ENCODE measurements at regions not wholly inside any gene's neighbourhood (a gene's known extent, or its start where the extent isn't known, plus 50 kb on each side); places are given as distances from the start of the nearest gene placed in this dataset.

- Histone ChIP-seq H3K56ac (replicated peaks; ENCODE audit: insufficient read length, low read depth, low read length) (no peak overlapping the region), H3K27ac (ENCODE audit: low read depth, low read length) (no peak overlapping the region), H4K91ac (replicated peaks; ENCODE audit: insufficient read length, low read length) (no peak overlapping the region), H3K4me1 (replicated peaks in 1 of 4; ENCODE audit: control insufficient read depth in 3 of 4, insufficient read depth in 4 of 4, low read length in 3 of 4) (peaks cover 0 to 2% (median 0%) of the 10 kb centered on the region in 4 experiments; a peak in 2 of 7 replicates), H3K79me1 (ENCODE audit: low read depth, low read length) (no peaks in the 10 kb centered on the region), H4K8ac (ENCODE audit: extremely low read depth, insufficient read depth, low read length) (no peak overlapping the region), H4K5ac (ENCODE audit: insufficient read length, low read depth, low read length) (no peak overlapping the region), H3K4me3 (ENCODE audit: extremely low read depth in 1 of 4, insufficient read depth in 2 of 4, low read depth in 3 of 4, low read length in 4 of 4) (no peak overlapping the region), H2AFZ (ENCODE audit: low read length) (no peak overlapping the region), H2BK12ac (ENCODE audit: low read depth, low read length) (no peak overlapping the region), H3K23ac (ENCODE audit: insufficient read length) (no peak overlapping the region), H3K79me2 (ENCODE audit: control insufficient read depth in 1 of 2, insufficient read depth in 2 of 2, low read length in 2 of 2) (no peaks in the 10 kb centered on the region), H3K23me2 (ENCODE audit: low read depth, low read length) (no peaks in the 10 kb centered on the region), H3K36me3 (ENCODE audit: control insufficient read depth in 2 of 4, insufficient read depth in 4 of 4, low read length in 3 of 4) (no peaks in the 10 kb centered on the region), H2BK20ac (ENCODE audit: low read length) (no peak overlapping the region), H3K27me3 (replicated peaks in 1 of 4; ENCODE audit: control insufficient read depth in 3 of 4, extremely low read depth in 1 of 4, insufficient read depth in 3 of 4, low read length in 3 of 4) (no peaks in the 10 kb centered on the region), H3K4me2 (ENCODE audit: insufficient read depth in 1 of 2, low read depth in 2 of 2, low read length in 2 of 2) (no peak overlapping the region), H2BK15ac (ENCODE audit: low read length) (no peak overlapping the region), H2BK5ac (ENCODE audit: low read depth, low read length) (no peak overlapping the region), H3K18ac (ENCODE audit: extremely low read depth, low read length) (no peak overlapping the region), H3K14ac (ENCODE audit: insufficient read length) (no peak overlapping the region), H2BK120ac (replicated peaks; ENCODE audit: low read depth, low read length) (no peak overlapping the region), H3K9ac (replicated peaks in 1 of 4; ENCODE audit: extremely low read depth in 1 of 4, low read depth in 3 of 4, low read length in 3 of 4) (no peak overlapping the region), H3K9me3 (ENCODE audit: insufficient read depth in 2 of 2, low read depth in 1 of 2, low read length in 1 of 2) (no peaks in the 10 kb centered on the region), H3K4ac (replicated peaks; ENCODE audit: insufficient read length, low read depth, low read length) (no peak overlapping the region), H2AK5ac (ENCODE audit: low read depth, low read length) (no peak overlapping the region), H4K20me1 (replicated peaks in 1 of 2; ENCODE audit: control insufficient read depth in 1 of 2, insufficient read depth in 2 of 2, low read length in 2 of 2) (no peaks in the 10 kb centered on the region)
- DNase-seq (ENCODE audit: low read depth in 1 of 2, low spot score in 2 of 2) (no peak), FAIRE-seq (no peak)
- POLR2A ChIA-PET (ENCODE audit: partially characterized antibody), result no interaction called here
- CTCF ChIA-PET (ENCODE audit: partially characterized antibody), result no interaction called here
- TF ChIP-seq CHD2 (IDR thresholded peaks at IDR 0.05; ENCODE audit: low read length) (no peak), RFX5 (IDR thresholded peaks at IDR 0.05; ENCODE audit: borderline replicate concordance, low read depth, low read length) (no peak)
- WGBS, 2 experiments (ENCODE audit: extremely low coverage in 1 of 2, insufficient coverage in 1 of 2, insufficient read length in 1 of 2, insufficient replicate concordance in 2 of 2, low coverage in 1 of 2, low lambda C conversion rate in 2 of 2, missing lambda C conversion rate in 1 of 2), result 92% methylated on average over 4 of the region's 4 CpGs; no CpG with 5 or more reads in 1 of the 2 experiments
Measured at GRCh38 chr10:83536426-83536825, 602.9 kb upstream of the GHITM start.
